ENCODE measurements at regions not wholly inside any gene's neighbourhood (a gene's known extent, or its start where the extent isn't known, plus 50 kb on each side); places are given as distances from the start of the nearest gene placed in this dataset.

DNA sequence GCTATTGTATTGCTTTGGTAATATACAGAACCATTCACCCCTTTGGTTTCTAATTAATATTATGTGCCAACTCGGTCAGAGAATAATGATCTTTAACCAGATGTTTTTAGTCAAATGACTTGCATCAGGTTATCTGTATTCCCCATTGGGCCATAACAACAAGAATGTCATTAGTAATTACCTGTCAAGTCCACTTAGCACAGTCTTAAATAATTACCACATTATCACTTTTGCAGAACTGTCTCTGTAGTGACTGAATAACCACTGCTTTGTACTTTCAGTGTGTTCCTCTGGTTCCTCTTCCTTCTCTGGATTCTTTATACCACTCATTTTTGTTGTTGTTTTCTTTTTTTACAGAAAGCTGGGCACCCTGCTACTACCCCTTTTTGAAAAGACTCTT lies 257.7 kb upstream of the SPOCK3 start:
- no peak for DNase-seq

DNA sequence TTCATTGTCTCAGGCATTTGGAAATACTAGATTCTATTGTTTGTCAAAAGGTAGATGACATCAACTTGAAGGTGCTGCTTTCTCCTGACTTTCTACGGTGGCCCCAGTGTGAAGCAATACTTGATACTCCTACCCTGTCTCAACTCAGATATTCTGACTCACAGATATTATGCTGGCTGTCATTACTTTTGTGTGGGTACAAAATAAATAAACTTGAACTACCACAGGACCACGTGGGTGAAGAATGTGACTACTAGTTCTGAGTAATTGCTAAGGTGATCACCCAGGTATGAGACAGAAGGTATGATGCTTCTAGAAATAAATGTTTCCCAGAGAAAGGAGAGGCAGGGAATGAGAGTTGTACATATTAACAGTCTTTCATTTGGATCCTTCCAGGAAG lies 275.3 kb upstream of the SPOCK3 start:
- no peak for DNase-seq

DNA sequence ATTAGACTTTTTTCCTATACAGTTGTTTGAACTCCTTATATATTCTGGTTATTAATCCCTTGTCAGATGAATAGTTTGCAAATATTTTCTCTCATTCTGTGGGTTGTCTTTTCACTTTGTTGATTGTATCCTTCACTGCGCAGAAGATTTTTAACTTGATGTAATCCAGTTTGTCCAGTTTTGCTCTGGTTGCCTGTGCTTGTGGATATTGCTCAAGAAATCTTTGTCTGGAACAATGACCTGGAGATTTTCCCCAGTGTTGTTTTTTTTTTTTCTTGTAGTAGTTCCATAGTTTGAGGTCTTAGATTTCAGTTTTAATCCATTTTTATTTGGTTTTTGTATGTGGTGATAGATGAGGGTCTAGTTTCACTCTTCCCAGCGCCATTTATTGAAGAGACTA lies 289.8 kb upstream of the SPOCK3 start:
- no peak for DNase-seq

DNA sequence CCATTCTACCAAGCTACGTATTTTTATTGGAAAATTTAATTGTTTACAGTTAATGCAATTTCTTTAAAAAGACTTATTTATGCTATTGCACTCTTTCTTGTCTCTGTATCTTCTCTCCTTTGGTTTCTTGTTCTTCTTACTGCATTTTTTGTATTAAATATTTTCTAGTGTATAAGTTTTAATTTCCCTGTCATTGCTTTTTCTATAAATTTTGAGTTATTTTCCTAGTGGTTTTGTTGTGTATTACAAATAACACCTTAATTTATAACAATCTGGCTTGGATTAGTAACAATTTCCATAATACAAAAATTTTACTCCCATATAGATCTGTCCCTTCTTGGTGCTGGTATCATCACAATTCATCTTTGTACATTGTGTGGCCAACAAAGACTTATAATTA lies 303.5 kb upstream of the SPOCK3 start:
- DNase-seq, result no peak

DNA sequence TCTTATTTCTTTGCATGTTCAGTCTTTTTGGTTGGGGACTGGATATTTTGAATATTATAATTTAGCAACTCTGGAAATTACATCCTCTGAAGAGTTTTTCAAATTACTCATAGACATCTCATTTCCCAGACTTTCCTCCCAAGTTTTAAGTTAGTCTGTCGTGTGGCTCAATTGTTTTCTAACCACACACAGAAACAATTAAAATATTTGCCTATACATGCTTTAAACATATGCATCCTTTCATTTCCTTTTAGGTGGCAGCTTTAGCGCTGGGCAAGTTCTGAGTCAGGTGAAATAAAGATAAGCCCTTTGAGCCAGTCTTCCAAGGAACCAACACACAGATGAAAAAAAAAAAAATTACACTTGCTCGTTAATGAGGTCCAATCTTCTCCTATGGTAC lies 307.0 kb upstream of the SPOCK3 start:
- DNase-seq, result no peak

DNA sequence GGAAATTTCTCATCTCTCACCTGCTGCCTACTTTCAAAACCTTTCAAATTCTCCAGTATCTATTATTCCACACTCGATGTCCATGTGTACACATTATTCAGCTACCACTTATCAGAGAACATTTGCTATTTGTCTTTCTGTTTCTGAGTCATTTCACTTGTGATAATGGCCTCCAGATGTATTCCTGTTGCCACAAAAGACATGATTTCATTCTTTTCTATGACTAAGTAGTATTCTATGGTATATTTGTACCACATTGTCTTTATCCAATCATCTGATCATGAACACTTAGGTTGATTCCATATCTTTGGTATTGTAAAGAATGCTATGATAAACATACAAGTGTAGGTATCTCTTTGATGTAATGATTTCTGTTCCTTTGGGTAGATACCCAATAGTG lies 310.1 kb upstream of the SPOCK3 start:
- DNase-seq, result no peak

DNA sequence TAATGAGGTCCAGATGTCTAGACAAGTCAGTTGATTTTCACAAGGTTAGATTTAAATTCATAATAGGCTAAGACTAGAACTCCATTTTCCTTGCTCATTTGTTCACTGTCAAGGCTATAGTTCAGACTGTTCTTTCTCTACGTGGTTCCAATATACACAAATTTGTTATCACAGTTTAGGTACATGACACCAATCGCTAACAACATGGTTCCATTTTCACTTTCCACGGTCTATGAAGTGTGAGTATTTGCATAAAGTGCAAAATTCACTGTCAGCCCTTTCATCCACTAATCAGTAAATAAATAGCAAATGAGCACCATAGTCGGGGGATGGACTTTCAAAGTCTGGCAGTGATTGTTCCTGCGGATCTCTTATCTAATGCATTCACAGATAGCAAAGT lies 315.7 kb upstream of the SPOCK3 start:
- no peak for DNase-seq

DNA sequence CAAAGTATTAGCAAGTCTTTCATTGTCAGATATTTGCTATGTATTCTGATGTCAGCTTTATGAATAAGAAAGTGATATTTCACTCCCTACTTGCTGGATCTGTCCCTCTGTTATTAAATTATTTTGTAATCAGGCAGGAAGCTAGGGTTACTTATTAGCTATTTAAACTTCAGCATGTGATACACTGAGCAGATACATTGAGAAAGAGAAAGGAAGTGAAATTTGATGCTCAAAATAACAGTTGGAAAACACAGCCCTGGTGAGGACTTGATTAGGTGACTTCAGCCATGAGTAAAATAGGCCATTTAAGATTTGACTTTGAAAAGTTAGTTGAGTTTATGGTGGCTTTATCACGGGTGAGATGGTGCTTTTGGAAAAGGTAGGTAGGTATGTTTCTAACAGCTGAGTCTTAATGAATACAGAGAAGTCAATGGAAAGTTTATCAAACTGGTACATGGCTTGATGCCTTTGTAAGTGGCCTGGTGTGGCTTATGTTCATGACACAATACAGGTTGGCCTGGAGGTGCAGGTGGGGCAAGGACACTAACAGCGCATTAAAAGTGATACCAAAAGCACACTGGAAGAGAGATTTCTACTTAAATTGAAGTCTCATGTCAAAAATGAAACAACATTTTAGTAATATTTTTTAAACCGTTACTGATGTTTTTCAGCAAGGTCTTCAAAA lies 321.2 kb upstream of the SPOCK3 start:
- no peak for DNase-seq

DNA sequence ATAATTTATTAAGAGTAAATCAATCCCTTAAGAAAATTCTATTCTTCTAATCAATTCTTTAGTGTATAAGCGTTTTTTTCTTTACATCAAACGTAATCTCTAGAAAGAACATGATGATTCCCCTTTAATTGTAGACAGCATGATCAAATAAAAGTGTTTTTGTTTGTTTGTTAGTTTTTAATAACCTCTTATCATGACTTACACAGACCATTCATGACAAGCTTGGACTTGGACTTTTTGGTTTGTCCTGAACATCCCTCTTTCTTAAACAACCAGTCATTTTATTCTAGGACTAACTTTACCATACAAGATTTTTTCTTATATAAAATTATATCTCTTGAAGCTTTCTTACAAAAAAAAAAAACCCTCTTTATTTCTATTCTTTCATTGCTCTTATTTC lies 344.6 kb upstream of the SPOCK3 start:
- DNase-seq, result no peak

DNA sequence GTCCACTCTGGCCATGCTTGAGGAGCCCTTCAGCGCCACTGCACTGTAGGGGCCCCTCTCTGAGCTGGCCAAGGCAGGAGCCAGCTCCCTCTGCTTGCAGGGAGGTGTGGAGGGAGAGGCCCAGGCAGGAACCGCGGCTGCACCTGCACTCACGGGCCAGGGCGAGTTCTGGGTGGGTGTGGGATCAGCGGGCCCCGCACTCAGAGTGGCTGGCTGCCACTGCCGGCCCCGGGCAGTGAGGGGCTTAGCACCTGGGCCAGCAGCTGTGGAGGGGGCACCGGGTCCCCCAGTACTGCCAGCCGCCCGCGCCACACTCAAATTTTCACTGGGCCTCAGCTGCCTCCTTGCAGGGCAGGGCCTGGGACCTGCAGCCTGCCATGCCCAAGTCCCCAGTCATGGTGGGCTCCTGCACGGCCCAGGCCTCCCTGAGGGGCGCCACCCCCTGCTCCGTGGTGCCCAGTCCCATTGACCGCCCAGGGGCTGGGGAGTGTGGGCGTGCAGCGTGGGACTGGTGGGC lies 347.2 kb upstream of the SPOCK3 start:
- no peak for DNase-seq

DNA sequence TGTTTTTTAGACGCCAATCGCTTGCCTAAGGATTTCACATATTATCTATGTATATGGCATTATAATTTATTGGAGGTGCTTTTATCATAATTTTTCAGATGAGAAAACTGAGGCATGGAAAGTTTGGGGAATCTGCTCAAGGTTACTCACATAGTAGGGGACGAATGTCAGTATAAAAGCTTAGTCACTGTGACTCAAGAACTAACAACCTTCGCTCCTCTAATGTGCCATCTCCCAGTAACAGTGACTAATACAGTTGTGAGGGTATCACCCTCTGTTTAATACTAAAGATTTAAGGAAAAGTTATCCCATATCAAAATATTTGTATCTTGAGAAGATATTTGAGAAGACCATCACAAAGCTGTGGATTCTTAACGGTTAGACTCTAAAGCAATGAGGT lies 353.1 kb upstream of the SPOCK3 start:
- DNase-seq, result no peak

DNA sequence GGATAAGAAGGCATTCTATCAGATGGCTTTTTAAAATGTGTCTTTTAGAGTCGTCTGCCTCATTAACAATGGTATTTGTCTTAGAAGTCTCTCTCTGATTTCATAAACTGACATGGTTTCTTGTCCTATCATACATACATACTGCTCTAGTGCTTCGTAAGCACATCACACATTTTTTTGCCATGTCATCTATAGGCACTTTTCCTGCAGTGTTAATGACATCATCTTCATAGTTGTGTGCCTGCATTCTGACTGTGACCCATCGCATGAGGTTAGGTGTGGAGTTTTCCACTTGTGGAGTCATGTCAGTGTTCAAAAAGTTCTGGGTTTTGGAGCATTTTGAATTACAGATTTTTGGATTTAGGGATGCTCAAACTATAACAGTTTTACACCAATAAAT lies 361.6 kb upstream of the SPOCK3 start:
- no peak for DNase-seq

DNA sequence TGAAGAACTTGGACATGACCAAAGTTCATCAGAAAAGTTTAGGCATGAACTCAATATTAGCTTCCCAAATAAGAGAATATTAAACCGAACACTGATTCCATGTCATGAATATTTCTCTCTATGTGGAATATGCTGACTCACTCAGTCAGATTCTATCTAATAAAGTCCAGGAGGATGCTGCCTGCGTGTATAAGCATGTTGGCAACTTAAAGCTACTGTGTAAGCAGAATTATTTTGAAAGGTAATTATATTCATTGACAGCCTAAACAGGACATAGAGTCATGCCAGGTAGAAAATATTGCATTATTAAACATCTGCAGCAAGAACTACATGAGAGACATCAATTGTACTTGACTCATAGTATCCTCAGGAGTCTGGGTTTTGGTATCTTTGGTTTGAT lies 367.9 kb upstream of the SPOCK3 start:
- no peak for DNase-seq

DNA sequence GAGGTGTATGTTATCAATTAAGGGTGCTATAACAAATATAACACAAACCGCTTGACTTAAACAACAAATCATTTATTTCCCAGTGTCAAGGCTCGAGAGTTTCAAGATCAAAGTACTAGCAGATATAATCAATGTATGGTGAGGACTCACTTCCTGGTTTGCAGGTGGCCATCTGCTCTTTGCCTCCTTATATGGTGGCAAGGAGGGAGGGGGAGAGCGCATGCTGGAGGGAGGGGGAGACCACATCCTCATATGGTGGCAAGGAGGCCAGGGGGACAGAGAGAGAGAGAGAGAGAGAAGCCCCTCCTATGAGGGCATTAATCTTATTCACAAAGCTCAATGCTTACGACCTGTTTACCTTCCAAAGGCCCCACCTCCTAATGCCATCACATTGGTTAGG lies 372.3 kb upstream of the SPOCK3 start:
- no peak for DNase-seq

DNA sequence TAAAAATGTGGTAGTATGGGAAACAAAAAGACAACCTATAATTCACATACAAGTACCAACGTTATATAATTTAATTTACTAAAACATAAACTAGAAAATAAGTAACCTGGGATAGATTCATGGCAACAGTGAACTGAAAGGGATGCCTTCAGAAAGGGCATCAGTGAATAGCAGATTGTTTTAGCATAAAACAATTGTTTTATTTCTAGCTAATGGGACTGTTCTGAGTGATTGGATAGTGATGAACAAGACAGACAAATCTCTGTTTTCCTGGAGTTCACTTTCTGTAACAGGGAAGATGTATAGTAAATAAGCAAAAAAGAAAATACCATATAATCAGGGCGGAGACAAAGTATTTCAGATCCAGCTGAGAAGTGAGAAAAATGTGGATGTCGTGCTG lies 379.1 kb upstream of the SPOCK3 start:
- no peak for DNase-seq

DNA sequence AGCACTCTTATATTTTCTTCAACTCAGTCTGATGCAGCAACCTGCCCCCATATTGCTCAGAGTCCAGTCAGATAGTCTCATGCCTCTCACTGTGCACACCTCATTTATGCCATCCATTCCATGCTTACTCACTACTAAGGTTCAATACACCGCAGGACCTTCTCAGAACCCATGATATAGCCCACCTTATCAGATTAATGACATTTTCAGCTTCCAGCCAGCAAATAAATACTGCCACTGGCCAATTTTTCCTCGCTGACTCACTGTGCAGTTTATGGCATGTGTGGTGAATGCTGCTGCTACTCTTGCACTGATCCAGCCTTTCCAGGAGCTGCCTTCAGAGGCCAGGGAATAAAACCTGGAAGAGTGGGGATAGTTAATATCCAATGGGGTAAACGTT lies 380.6 kb upstream of the SPOCK3 start:
- no peak for DNase-seq

DNA sequence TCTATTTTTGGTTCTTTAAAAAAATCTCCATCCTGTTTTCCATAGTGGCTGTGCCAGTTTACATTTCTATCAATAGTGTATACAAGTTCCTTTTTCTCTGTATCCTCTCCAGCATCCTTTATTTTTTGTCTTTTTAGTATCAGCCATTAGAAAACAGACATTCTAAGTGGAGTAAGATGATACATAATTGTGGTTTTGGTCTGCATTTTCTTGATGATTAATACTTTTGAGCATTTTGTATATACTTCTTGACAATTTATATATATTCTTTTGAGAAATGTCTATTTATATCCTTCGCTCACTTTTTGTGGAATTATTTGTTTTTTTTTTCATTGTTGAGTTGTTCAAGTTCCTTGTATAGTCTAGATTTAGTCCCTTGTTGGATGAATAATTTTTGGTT lies 382.2 kb upstream of the SPOCK3 start:
- no peak for DNase-seq

DNA sequence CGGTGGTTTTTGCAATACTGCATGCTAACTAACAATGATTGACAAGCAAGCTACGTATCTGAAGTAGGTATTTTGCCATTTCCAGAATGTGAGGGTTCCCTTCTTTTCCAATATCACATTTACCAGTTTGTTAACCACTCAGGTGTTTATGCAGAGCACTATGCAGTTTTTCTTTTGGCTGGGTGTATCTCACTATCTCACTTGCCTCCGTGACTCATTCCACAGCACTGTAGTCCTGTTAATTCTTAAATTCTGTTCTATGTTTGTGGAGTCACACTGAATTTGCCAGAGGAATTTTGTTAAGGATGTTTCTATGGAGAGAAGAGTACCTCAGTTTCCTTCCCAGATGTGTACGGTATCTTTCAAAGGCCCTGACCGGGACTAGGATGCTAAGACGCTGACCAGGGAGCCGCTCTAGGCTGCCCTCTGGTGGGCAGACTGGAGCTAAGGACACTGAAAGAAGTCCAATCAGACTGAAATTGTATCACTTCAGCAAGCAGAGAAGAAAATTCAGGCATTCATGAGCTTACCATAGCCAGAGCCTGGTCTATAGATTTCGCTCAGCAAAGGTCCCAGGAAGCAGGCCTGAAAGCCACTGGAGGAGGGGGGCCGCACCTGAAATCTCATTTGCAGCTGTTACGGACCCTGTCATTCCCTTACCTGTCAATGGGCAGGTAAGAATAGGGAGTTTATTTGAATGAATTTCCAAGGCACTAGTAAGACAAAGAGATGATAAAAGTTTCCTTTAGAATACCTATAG lies 388.4 kb upstream of the SPOCK3 start:
- DNase-seq, result peak in 1 of 2 experiments; percentile 6

DNA sequence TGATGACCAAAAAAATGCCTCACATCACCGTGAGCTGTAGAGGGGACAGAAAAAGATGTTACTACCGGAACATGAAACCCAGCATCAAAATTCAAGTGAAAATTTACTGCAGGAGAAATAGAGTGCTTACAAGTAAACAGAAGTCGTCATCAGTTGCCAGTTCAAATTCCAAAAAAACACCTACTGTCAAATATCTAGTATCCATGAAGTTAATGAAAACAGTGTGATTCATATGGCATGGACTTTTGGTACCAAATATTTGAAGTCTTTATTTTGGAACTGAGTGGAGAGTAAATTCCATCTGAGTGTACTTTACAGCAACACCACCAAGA lies 388.9 kb upstream of the SPOCK3 start:
- DNase-seq, result no peak

DNA sequence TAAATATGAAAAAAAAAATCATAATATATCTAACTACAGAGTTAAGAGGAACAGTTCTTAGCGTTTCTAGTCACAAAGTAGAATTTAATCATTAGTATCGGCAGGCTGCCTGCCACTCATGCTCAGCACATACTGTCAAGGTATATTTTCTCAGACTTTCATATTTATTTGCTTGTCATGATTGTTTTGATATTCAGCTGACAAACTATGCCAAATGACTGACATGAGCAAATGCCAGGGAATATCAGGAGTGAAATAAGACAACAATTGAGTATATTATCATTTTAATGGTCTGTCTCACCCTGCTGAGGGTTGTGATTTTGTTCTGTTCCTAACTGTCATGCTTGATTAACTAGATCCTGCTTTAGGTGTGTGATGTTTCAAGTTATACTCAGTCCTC lies 395.0 kb upstream of the SPOCK3 start:
- no peak for DNase-seq

DNA sequence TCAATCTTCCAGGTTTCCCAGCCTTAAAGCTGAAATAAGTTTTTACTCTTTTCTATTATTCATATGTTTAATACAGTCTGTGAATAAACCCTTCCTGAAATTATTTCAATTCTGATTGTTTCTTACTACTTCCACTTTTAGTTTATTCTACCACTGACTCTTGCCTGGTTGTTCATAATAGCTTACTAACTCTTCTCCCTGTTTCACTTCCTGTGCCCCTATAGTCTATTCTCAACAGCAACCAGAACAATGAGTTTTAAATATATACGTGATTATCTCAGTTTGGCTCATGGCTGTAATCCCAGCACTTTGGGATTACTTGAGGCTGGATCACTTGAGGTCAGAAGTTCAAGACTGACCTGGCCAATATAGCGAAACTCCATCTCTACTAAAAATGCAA lies 408.0 kb upstream of the SPOCK3 start:
- DNase-seq, result no peak

DNA sequence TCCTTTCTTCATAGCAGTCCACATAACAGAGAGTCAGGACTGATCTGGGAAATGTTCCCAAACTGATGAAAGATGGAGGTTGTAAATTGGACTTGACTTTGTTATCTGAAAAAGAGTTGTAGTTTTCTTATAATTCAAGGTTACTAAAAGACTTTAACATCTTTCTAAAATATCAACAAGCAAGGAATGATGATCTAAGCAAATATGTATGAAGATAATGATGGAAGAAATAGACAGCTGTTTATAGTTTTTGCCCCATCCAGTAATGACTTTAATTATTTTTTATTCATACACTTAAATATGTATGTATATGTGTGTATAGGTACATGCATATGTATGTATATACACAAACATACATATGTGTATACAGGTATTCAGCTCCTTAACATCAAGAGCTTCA lies 411.1 kb upstream of the SPOCK3 start:
- DNase-seq, result no peak

DNA sequence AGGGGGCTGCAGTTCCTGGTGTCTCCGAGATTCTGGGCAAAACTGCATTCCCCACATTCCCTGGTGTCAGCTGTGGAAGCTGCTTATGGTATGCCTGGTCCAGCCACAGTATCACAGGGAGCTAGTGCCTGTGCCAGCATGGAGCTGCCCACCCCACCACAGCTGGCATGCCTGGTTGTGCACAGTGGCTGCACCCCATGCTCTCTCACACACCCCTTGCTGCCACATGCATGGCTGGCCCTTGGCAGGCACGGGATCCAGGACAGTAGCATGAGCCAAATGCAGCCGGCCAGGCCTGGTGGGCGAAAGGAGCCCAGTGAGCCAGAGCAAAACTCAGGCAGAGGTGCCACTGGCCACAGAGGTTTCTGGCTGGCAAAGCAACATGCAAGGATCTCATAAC lies 418.0 kb upstream of the SPOCK3 start:
- no peak for DNase-seq

DNA sequence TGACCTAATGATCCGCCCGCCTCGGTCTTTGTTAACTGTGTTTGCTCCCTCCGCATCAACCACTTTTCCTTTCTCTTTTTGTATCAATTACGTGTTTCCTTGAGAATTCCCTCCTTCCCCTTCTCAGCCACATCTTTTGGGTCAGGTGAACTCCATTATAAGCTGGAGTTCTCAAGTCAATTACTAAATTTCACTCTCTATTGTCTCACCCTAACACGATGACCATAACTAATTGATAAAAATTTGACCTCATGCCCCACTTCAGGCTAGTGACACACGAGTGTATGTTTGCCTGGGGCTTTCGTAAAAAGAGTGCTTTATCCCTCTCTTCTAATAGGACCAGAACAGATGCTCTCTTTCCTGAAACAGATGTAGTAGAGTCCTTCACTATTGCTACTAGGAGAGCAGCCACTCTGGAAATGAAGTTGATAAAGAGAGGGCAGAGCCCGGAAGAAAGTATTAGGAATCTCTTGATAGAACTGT lies 403.6 kb upstream of the ANXA10 start:
- no peak for DNase-seq

DNA sequence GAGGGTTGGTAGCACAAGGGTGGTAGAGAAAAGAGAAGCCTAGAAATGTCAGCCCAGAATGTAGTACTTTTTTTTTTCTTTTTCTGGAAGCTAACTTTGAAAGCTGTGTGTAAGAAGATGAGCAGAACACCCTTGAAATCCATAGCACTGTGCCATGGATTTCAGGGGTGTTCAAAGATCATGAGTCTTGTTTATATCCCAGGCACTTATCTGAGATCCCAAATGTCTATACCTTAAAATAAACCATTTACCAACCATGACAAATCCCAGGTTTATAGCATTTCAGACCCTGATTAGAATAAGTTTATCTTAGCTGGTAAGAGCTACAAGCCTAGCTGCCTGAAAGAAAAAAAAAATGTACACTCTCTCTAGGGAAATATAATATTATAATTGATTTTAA lies 389.9 kb upstream of the ANXA10 start:
- DNase-seq, result no peak

All from stimulated activated CD4-positive, alpha-beta T cell treated with anti-CD3 and anti-CD28 coated beads, Interleukin-4, amount 100 ng/mL, for 4 hours (primary cell).